IPS DF 6.9 (cell line): ENCODE measurements at regions not wholly inside any gene's neighbourhood (a gene's known extent, or its start where the extent isn't known, plus 50 kb on each side); places are given as distances from the start of the nearest gene placed in this dataset.

ENCODE experiments used
- DNase-seq: peaks from one replicate; pipeline ENCODE4 v3.0.0-alpha.2; 2013; ENCODE audit warnings: low read depth, low spot score
- H3K27ac ChIP-seq: one replicate; pipeline ENCODE4 v1.5.1; 2013; ENCODE audit warnings: low read length, control low read depth
- H3K27me3 ChIP-seq: 2 replicates; pipeline ENCODE4 v1.6.1; 2013; ENCODE audit warnings: mild to moderate bottlenecking, low read length; ENCODE audit not compliant: control insufficient read depth, insufficient read depth
- H3K36me3 ChIP-seq: 2 replicates; pipeline ENCODE4 v1.6.1; 2013; ENCODE audit warnings: low read length; ENCODE audit not compliant: control insufficient read depth, insufficient read depth
- H3K4me1 ChIP-seq: 2 replicates; pipeline ENCODE4 v1.6.1; 2013; ENCODE audit warnings: low read length; ENCODE audit not compliant: control insufficient read depth, insufficient read depth
- H3K4me3 ChIP-seq: 2 replicates; pipeline ENCODE4 v1.5.1; 2013; ENCODE audit warnings: mild to moderate bottlenecking, low read length
- H3K9me3 ChIP-seq: 2 replicates; pipeline ENCODE4 v1.6.1; 2013; ENCODE audit warnings: low read length, inconsistent platforms; ENCODE audit not compliant: control insufficient read depth, insufficient read depth
- WGBS: extraction: QIAGEN DNeasy Blood & Tissue Kit; methylation state at CpG from one replicate; pipeline ENCODE4 v1.1.7; 2013; ENCODE audit warnings: mixed read lengths, missing lambda C conversion rate; ENCODE audit not compliant: insufficient read length, insufficient coverage; 5-methylcytosine and 5-hydroxymethylcytosine counted together

DNA sequence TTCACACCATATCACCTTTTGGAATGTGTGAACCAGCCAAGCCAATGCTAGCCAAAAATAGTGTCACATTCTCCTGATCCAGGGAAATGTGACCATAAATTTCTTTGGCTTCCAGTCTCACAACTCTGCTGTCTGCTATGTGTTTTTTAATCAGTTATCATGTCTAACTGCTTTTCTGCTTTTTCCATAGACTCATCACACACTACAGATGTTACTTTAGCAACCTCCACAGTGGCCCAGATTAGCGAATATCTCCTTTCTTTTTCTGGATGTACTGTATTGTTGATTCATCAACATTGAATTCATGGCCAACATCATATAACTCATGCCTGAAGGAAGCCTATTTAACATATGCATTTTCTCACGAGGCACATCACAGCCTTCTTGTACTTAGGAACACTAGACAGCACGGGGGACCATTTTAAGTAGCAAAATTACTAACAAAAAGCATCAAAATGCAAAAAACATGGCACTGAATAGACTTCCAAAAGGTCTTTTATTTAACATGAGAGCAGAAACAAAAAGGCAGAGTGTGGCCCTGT lies 73.1 kb upstream of the POU2AF2 start:
- H3K36me3 ChIP-seq, result no peaks in the 10 kb centered on the region
- DNase-seq, result no peak
- no peak overlapping the region for H3K4me3 ChIP-seq
- no peaks in the 10 kb centered on the region for H3K27me3 ChIP-seq
- H3K27ac ChIP-seq, result no peak overlapping the region
- no CpG with 5 or more reads among the region's 3 CpGs for WGBS
- no peaks in the 10 kb centered on the region; the same call in 1 of the 2 replicates for H3K9me3 ChIP-seq
- no peaks in the 10 kb centered on the region for H3K4me1 ChIP-seq

DNA sequence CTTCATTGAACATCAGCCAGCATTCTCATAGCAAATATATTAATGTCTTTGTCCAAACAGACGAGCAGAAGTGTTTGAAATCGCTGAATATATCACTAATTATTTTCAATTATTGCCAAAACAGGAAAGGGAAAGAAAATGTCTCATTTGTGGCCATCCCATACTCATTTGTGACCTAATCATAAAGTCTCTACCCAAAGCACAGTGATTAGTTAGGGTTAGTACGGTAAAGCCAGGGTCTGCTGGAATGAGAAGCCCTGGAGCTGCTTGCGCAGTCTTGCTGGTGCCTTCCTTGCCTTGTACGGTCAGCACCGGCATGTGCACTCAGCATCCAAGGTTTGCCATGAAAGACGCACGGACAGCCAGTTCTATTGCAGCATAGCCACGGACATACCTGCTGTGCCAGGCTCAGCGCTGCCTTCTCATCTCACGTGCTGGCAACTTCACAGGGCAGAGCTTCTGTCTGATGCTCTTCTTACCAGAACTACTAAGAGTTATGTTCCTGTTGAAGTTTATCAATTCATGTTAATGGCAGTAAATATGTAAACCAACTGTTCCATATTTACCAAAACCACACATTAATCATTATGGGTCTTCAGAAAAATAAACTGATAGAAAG lies 74.7 kb upstream of the POU2AF2 start:
- Histone ChIP-seq H3K4me3 (no peak overlapping the region), H3K27me3 (no peaks in the 10 kb centered on the region), H3K9me3 (no peaks in the 10 kb centered on the region; the same call in 1 of the 2 replicates), H3K4me1 (no peaks in the 10 kb centered on the region), H3K27ac (no peak overlapping the region), H3K36me3 (no peaks in the 10 kb centered on the region)
- no peak for DNase-seq
- no CpG with 5 or more reads among the region's 11 CpGs for WGBS

DNA sequence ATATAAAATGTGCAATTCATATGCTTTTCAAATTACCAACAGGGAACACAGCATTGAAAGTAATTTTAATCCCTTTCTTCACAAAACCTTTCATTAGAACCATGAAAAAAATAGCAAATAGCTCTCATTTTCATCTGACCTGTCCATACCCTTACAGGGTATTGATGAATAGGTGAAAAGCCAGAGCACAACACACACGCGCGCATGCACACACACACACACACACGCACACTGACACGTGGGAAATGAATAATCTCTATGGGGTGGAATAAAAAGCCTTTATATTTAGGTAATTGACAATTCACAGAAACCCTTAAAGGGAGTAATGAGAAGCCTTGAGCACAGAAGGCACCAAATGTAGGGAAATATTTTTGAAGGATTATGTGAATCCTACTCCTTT lies 76.2 kb upstream of the POU2AF2 start:
- Histone ChIP-seq H3K27me3 (no peaks in the 10 kb centered on the region), H3K9me3 (no peaks in the 10 kb centered on the region; the same call in 1 of the 2 replicates), H3K36me3 (no peaks in the 10 kb centered on the region), H3K4me1 (no peaks in the 10 kb centered on the region), H3K4me3 (no peak overlapping the region), H3K27ac (no peak overlapping the region)
- no CpG with 5 or more reads among the region's 5 CpGs for WGBS
- DNase-seq, result no peak

DNA sequence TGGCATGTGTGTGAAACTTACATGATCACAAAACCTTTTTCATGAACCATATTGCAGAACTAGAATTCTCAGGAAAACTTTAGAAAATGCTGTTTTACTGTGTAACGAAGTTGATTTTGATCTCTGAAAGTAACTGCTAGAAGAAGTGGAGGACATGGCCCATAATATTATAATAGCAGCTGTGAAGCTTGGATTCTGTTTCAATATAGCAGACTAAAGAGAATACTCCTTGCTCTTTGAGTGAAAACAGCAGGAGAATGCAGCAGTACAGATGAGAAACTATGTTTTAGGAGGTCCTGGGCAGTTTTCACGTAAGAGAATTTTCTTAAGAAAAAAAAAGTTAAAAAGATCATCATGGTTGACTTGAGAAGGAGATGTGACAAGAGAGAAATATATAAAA lies 76.7 kb upstream of the POU2AF2 start:
- H3K27me3 ChIP-seq, result no peaks in the 10 kb centered on the region
- DNase-seq, result no peak
- H3K36me3 ChIP-seq, result no peaks in the 10 kb centered on the region
- no peak overlapping the region for H3K27ac ChIP-seq
- H3K9me3 ChIP-seq, result no peaks in the 10 kb centered on the region; the same call in 1 of the 2 replicates
- H3K4me1 ChIP-seq, result no peaks in the 10 kb centered on the region
- H3K4me3 ChIP-seq, result no peak overlapping the region
- WGBS, result no CpG with 5 or more reads among the region's 2 CpGs

DNA sequence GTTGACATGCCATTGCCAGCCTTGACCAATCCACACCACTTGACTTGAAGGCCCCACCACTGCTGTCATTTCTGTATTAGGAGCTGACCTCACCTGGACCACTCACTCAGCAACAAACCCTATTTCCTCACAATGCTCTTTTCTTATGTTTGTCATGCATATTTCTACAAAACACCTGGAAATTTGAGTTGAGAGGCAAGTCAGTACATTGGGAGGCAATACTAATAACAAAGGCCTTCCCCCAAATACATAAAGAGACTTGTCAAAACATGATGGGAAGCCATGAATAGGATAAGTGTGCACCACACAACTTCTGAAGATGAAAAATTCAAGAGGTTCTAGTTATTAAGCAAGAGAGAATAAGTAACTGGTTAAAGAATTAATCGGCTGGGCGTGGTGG lies 77.9 kb upstream of the POU2AF2 start:
- DNase-seq, result no peak
- H3K27me3 ChIP-seq, result no peaks in the 10 kb centered on the region
- no CpG with 5 or more reads among the region's 2 CpGs for WGBS
- no peaks in the 10 kb centered on the region for H3K4me1 ChIP-seq
- no peaks in the 10 kb centered on the region for H3K36me3 ChIP-seq
- H3K4me3 ChIP-seq, result no peak overlapping the region
- no peaks in the 10 kb centered on the region for H3K9me3 ChIP-seq
- H3K27ac ChIP-seq, result no peak overlapping the region

DNA sequence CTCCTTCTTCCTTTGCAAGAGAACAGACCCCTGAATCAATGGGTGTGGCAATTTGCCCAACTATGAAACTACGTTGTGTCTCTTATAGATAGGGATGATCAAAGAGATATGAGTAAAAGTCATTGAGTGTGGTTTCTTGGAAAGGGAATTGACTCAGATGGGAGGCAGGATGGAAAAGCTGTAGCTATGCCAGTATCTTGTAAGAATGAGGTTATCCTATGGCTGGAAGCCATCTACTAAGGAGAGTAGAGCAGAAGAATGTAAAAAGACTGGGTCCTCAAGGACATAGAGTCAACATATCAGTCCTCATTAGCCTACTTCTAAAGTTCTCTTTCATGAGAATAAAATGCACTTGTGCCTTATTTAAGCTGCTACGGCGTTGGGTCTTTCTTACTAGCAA lies 78.9 kb upstream of the POU2AF2 start:
- H3K9me3 ChIP-seq, result no peaks in the 10 kb centered on the region
- no peak overlapping the region for H3K4me3 ChIP-seq
- H3K27ac ChIP-seq, result no peak overlapping the region
- H3K27me3 ChIP-seq, result no peaks in the 10 kb centered on the region
- no peaks in the 10 kb centered on the region for H3K4me1 ChIP-seq
- no CpG with 5 or more reads among the region's 3 CpGs for WGBS
- no peak for DNase-seq
- H3K36me3 ChIP-seq, result no peaks in the 10 kb centered on the region

DNA sequence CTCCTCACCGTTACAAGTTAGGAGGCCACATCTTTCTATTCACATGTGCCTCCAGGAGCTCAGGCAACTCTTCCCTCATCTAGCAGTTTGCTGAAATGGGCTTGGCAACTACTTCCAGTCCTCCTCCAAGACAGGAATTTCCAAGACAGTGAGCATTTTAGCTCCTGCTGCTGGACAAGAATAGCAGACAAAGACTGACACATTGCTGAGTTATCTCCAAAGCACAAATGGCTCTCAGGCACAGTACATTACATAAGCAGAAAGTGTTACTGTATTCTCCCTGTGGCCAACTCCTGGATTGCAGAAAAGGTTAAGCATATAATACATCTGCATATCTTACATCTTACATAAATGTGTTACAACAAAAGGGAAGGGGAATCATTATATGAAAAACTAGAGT lies 83.2 kb upstream of the POU2AF2 start:
- H3K36me3 ChIP-seq, result no peaks in the 10 kb centered on the region
- no peak overlapping the region for H3K27ac ChIP-seq
- DNase-seq, result no peak
- no peaks in the 10 kb centered on the region for H3K27me3 ChIP-seq
- WGBS, result no CpG with 5 or more reads among the region's 1 CpG
- no peak overlapping the region for H3K4me3 ChIP-seq
- H3K4me1 ChIP-seq, result no peaks in the 10 kb centered on the region
- no peaks in the 10 kb centered on the region for H3K9me3 ChIP-seq

DNA sequence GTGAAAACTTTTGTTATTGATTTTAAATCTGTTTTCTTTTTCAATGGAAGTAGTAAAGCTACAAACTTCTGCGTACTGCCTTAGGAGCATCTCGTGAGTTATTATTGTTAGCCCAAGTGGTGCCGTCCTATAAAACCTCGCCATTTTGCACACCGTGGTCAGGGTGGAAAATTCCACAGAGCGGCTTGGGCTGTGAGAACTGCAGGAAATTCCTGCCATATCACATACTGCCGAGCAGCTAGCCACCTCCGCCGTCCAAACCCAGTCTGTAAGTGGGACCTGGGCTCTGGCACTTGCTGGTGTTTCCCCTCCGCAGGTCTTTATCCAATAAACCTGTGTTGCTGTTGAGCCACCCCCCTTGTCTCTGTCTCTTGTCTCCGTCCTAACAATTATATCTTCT lies 88.0 kb upstream of the POU2AF2 start:
- no peaks in the 10 kb centered on the region for H3K36me3 ChIP-seq
- H3K27me3 ChIP-seq, result no peaks in the 10 kb centered on the region
- H3K4me1 ChIP-seq, result no peaks in the 10 kb centered on the region
- H3K9me3 ChIP-seq, result no peaks in the 10 kb centered on the region
- no CpG with 5 or more reads among the region's 11 CpGs for WGBS
- no peak for DNase-seq
- no peak overlapping the region for H3K27ac ChIP-seq
- H3K4me3 ChIP-seq, result no peak overlapping the region

DNA sequence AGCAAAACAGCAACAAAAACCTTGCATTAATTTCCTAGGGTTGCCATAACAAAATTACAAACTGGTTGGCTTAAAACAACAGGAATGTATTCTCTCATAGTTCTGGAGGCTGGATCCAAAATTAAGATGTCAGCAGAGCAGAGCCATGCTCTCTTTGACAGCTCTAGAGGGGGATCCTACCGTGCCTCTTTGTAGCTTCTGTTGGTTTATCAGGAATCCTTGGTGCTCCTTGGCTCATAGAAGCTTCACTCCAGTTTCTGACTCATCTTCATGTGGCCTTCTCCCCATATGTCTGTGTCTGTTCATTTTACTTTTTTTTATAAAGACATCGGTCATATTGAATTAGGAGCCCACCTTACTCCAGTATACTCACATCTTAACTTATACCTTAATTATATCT lies 90.5 kb upstream of the POU2AF2 start:
- H3K9me3 ChIP-seq, result no peaks in the 10 kb centered on the region
- H3K27ac ChIP-seq, result no peak overlapping the region
- no CpG with 5 or more reads among the region's 2 CpGs for WGBS
- no peak overlapping the region for H3K4me3 ChIP-seq
- DNase-seq, result no peak
- H3K36me3 ChIP-seq, result no peaks in the 10 kb centered on the region
- H3K4me1 ChIP-seq, result no peaks in the 10 kb centered on the region
- H3K27me3 ChIP-seq, result no peaks in the 10 kb centered on the region

DNA sequence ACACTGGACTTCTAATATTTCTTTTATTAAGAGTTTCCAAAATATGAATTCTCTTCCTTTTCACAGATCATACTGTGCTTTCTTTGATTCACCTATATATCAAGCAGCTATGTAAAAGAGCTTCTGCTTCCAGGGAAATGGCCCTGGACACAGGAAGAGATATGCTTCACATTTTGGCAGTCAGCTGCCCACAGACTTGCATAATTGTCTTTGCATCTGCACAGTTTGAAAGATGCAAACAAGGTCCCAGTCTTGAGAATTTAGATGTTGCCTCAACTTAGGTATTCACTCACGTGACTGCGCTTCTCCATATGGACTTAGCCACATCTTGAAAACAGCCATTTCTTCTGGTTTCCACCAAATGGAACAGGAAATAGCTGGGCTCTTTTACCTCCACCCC lies 92.3 kb upstream of the POU2AF2 start:
- Histone ChIP-seq H3K36me3 (no peaks in the 10 kb centered on the region), H3K9me3 (no peaks in the 10 kb centered on the region), H3K27me3 (no peaks in the 10 kb centered on the region), H3K4me1 (no peaks in the 10 kb centered on the region), H3K4me3 (no peak overlapping the region), H3K27ac (no peak overlapping the region)
- no peak for DNase-seq
- no CpG with 5 or more reads among the region's 2 CpGs for WGBS

DNA sequence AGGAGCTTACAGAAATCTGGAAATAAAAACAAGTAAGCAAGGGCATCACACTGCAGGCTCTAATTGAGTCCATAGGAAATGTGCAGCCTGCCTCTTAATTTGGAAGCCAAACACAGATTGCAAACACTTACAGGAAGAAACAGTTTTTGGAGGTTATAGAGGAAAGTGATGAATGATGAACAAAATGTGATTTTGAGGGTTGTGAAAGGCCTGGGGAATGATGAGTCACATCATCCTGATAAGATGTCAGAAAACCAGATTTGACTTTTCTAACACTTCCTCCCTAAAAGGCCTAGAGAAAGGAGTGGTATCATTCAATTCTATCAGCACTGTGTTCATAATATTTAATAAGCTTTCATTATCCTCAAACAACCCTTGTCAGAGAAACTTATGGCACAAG lies 96.6 kb upstream of the POU2AF2 start:
- no peak overlapping the region for H3K4me3 ChIP-seq
- no peak overlapping the region for H3K27ac ChIP-seq
- H3K4me1 ChIP-seq, result no peaks in the 10 kb centered on the region
- no peaks in the 10 kb centered on the region for H3K27me3 ChIP-seq
- no peaks in the 10 kb centered on the region for H3K36me3 ChIP-seq
- no peak for DNase-seq
- no peaks in the 10 kb centered on the region for H3K9me3 ChIP-seq
